Fibroblast of lung (primary cell): ENCODE measurements at regions not wholly inside any gene's neighbourhood (a gene's known extent, or its start where the extent isn't known, plus 50 kb on each side); places are given as distances from the start of the nearest gene placed in this dataset.

ENCODE experiments used
- DNase-seq, 2 donors: peaks; one replicate each; pipeline versions ENCODE4 v3.0.0 to v3.0.0-alpha.2; 2010; ENCODE audit warnings: low read depth in 2 of 2
- H2AFZ ChIP-seq: 2 replicates; pipeline ENCODE4 v1.5.1; 2012; ENCODE audit warnings: low read length, control low read depth, inconsistent platforms
- H3K27ac ChIP-seq: 2 replicates; pipeline ENCODE4 v1.5.1; 2011; ENCODE audit warnings: low read length, control low read depth; ENCODE audit not compliant: insufficient read depth
- H3K27me3 ChIP-seq: 2 replicates; pipeline ENCODE4 v1.5.1; 2011; ENCODE audit warnings: mild to moderate bottlenecking, low read length; ENCODE audit not compliant: control insufficient read depth, insufficient read depth
- H3K36me3 ChIP-seq: 2 replicates; pipeline ENCODE4 v1.5.1; 2011; ENCODE audit warnings: low read length; ENCODE audit not compliant: control insufficient read depth, insufficient read depth
- H3K4me1 ChIP-seq: 2 replicates; pipeline ENCODE4 v1.5.1; 2011; ENCODE audit warnings: low read length; ENCODE audit not compliant: control insufficient read depth, insufficient read depth; ENCODE audit errors: extremely low read depth
- H3K4me2 ChIP-seq: 2 replicates; pipeline ENCODE4 v1.5.1; 2011; ENCODE audit warnings: low read length, control low read depth; ENCODE audit not compliant: insufficient read depth; ENCODE audit errors: extremely low read depth
- H3K4me3 ChIP-seq, 4 experiments: fragments of 200-600 bp in 1 of 4; sonication (generic) in 1 of 4; replicated peaks in 1 of 4; 2 replicates each; pipeline ENCODE4 v1.5.1; 2011 to 2016; ENCODE audit warnings: low read length in 4 of 4, low read depth in 3 of 4, mild to moderate bottlenecking in 3 of 4, control low read depth in 2 of 4, inconsistent platforms in 1 of 4, mixed read lengths in 1 of 4; ENCODE audit not compliant: insufficient read depth in 1 of 4; ENCODE audit errors: control extremely low read depth in 1 of 4
- H3K79me2 ChIP-seq: 2 replicates; pipeline ENCODE4 v1.5.1; 2012; ENCODE audit warnings: mild to moderate bottlenecking, low read length, inconsistent platforms; ENCODE audit not compliant: control insufficient read depth, insufficient read depth
- H3K9ac ChIP-seq: 2 replicates; pipeline ENCODE4 v1.5.1; 2011; ENCODE audit warnings: mild to moderate bottlenecking, low read length, control low read depth; ENCODE audit not compliant: insufficient read depth
- H3K9me3 ChIP-seq: 2 replicates; pipeline ENCODE4 v1.5.1; 2012; ENCODE audit warnings: low read depth, low read length; ENCODE audit not compliant: control insufficient read depth, insufficient read depth
- H4K20me1 ChIP-seq: 2 replicates; pipeline ENCODE4 v1.5.1; 2011; ENCODE audit warnings: low read length; ENCODE audit not compliant: control insufficient read depth, insufficient read depth; ENCODE audit errors: extremely low read depth
- EZH2 ChIP-seq: IDR thresholded peaks from 2 replicates; pipeline ENCODE4 v1.5.1; 2012; ENCODE audit warnings: low read length, control low read depth, mild to moderate bottlenecking; ENCODE audit errors: missing control alignments
- TF ChIP-seq, protein P1 (sequence below), 2 donors: IDR thresholded peaks in 1 of 2; conservative IDR thresholded peaks in 1 of 2; 1 replicate in 1 of 2; 2 replicates in 1 of 2; pipeline ENCODE4 v1.5.1; 2011 to 2012; ENCODE audit warnings: low read length in 2 of 2, control low read depth in 1 of 2, inconsistent platforms in 1 of 2, low read depth in 1 of 2, mild to moderate bottlenecking in 1 of 2

DNA sequence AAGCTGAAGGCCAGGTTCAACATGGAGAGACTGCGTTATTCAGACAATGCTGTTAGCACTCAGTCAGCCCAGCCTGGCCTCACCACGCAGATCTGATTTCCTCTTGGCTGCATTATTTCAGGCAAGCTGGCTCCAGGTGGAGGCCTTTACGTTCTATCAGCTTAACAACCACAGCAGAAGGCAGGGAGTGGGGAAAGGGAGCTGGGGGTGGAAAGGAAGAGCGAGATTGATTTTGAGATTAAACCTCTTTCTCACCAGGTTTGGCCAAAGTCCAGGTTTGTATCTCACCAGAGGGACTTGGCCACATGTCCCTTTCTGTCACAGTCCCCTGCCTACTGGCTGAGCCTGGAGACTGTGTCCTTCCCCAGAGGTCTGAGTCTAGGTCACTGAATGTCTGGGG lies 543.7 kb upstream of the TMEM132C start:
- Histone ChIP-seq H3K9ac (no peak overlapping the region), H2AFZ (no peak overlapping the region), H4K20me1 (no peaks in the 10 kb centered on the region), H3K36me3 (no peaks in the 10 kb centered on the region), H3K4me3 (no peak overlapping the region), H3K27me3 (no peaks in the 10 kb centered on the region), H3K9me3 (no peaks in the 10 kb centered on the region), H3K4me2 (no peak overlapping the region), H3K79me2 (no peaks in the 10 kb centered on the region), H3K27ac (no peak overlapping the region), H3K4me1 (no peaks in the 10 kb centered on the region)
- TF ChIP-seq, protein P1, sequence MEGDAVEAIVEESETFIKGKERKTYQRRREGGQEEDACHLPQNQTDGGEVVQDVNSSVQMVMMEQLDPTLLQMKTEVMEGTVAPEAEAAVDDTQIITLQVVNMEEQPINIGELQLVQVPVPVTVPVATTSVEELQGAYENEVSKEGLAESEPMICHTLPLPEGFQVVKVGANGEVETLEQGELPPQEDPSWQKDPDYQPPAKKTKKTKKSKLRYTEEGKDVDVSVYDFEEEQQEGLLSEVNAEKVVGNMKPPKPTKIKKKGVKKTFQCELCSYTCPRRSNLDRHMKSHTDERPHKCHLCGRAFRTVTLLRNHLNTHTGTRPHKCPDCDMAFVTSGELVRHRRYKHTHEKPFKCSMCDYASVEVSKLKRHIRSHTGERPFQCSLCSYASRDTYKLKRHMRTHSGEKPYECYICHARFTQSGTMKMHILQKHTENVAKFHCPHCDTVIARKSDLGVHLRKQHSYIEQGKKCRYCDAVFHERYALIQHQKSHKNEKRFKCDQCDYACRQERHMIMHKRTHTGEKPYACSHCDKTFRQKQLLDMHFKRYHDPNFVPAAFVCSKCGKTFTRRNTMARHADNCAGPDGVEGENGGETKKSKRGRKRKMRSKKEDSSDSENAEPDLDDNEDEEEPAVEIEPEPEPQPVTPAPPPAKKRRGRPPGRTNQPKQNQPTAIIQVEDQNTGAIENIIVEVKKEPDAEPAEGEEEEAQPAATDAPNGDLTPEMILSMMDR (conservative IDR thresholded peaks at IDR 0.05 in 1 of 2, IDR thresholded peaks at IDR 0.05 in 1 of 2; ENCODE audit: low read depth in 1 of 2, low read length in 2 of 2) = no peak
- TF ChIP-seq EZH2 = no peak
- no peak for DNase-seq

DNA sequence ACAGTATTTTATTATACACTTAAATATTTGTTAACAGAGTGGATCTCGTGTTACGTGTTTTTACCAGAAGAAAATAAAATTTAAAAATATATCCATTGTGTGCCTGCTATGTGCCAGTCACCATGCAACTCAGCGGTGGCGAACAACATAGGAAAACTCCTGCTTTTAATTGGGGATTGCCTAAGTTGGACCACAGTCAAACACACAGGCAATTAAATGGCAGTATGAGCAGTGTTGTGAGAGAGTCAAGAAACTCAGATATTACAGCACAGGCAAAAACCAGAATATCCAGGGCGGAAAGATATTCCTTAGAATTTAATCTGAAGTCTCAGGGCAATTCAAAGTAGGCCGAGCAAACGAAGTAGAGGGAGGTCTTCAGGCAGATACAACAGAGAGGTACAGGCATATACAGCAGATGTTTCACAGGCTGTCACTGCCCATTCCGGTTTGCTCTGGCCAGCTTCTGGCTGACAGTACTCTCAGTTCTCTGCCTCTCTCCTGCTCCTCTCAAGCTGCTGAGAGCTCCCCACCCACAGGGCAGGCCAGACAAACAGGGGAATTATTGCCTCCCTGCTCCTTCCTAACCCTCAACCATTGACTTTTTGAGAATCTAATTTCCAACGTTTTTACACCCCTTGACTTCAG lies 540.2 kb upstream of the TMEM132C start:
- no peaks in the 10 kb centered on the region for H3K79me2 ChIP-seq
- no peak overlapping the region for H2AFZ ChIP-seq
- no peaks in the 10 kb centered on the region for H3K9me3 ChIP-seq
- no peak for TF ChIP-seq EZH2
- no peaks in the 10 kb centered on the region for H3K36me3 ChIP-seq
- DNase-seq = no peak
- no peak overlapping the region for H3K9ac ChIP-seq
- no peaks in the 10 kb centered on the region for H3K27me3 ChIP-seq
- H3K4me1 ChIP-seq = no peaks in the 10 kb centered on the region
- H3K4me2 ChIP-seq = no peak overlapping the region
- H3K4me3 ChIP-seq = no peak overlapping the region
- no peaks in the 10 kb centered on the region for H4K20me1 ChIP-seq
- H3K27ac ChIP-seq = no peak overlapping the region

DNA sequence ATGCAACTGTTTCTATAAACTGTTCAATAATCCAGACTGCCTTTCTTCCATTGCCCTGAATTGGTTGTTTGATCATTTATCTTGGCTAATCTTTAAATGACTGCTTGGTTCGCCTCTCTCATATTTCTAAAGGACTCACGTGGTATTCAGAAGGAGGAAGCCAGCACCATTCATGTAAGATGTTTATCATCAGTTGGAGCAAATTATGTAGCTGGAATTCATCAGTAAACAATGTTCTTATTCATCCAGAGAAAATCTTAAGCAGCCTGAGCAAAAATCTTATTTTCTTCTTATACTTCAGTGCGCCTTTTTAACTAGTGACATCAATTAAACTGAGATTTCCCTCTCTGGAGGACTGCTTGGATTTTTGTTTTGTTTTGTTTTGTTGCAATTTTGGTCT lies 538.7 kb upstream of the TMEM132C start:
- TF ChIP-seq, protein P1 (conservative IDR thresholded peaks at IDR 0.05 in 1 of 2, IDR thresholded peaks at IDR 0.05 in 1 of 2; ENCODE audit: low read depth in 1 of 2, low read length in 2 of 2) = no peak
- no peak for TF ChIP-seq EZH2
- Histone ChIP-seq H3K27me3 (no peaks in the 10 kb centered on the region), H2AFZ (no peak overlapping the region)

More for the DNA sequence above, 538.7 kb upstream of the TMEM132C start:
- no peaks in the 10 kb centered on the region for H3K4me1 ChIP-seq
- H3K9me3 ChIP-seq = no peaks in the 10 kb centered on the region
- no peak overlapping the region for H3K9ac ChIP-seq
- no peaks in the 10 kb centered on the region for H4K20me1 ChIP-seq
- H3K79me2 ChIP-seq = no peaks in the 10 kb centered on the region
- no peak overlapping the region for H3K4me2 ChIP-seq
- H3K4me3 ChIP-seq = no peak overlapping the region
- H3K27ac ChIP-seq = no peak overlapping the region
- no peaks in the 10 kb centered on the region for H3K36me3 ChIP-seq
- DNase-seq = peak in 1 of 2 donors; percentile 29
